H1 (cell line): ENCODE measurements at regions not wholly inside any gene's neighbourhood (a gene's known extent, or its start where the extent isn't known, plus 50 kb on each side); places are given as distances from the start of the nearest gene placed in this dataset.

ENCODE experiments used
- CTCF ChIA-PET: fragments of 300-600 bp; sonication (Branson Sonifier 250); formaldehyde crosslinking; loops from one replicate; lab custom pipeline; 2021; ENCODE audit not compliant: partially characterized antibody; lab: Charles Lee
- POLR2A ChIA-PET: fragments of 300-600 bp; sonication (Branson Sonifier 250); formaldehyde crosslinking; loops from one replicate; lab custom pipeline; 2021; ENCODE audit warnings: inconsistent platforms; ENCODE audit not compliant: partially characterized antibody; lab: Charles Lee
- DNase-seq, 2 experiments: peaks; one replicate each; pipeline versions ENCODE4 v3.0.0 to v3.0.0-alpha.2; 2010 to 2022; ENCODE audit warnings: low spot score in 2 of 2, low read depth in 1 of 2, mixed read lengths in 1 of 2
- FAIRE-seq: peaks from 2 replicates; lab custom pipeline; 2011; peaks lifted over from hg19 to GRCh38; lab: Jason Lieb, UNC
- H2AFZ ChIP-seq: 2 replicates; pipeline ENCODE4 v1.8.1; 2012; ENCODE audit warnings: low read length, inconsistent platforms
- H2AK5ac ChIP-seq: 2 replicates; pipeline ENCODE4 v1.6.1; 2013; ENCODE audit warnings: low read depth, low read length
- H2BK120ac ChIP-seq: replicated peaks from 2 replicates; pipeline ENCODE3; 2013; ENCODE audit warnings: low read depth, low read length, inconsistent platforms
- H2BK12ac ChIP-seq: 2 replicates; pipeline ENCODE4 v1.6.1; 2013; ENCODE audit warnings: low read depth, low read length
- H2BK15ac ChIP-seq: 2 replicates; pipeline ENCODE4 v1.6.1; 2013; ENCODE audit warnings: low read length
- H2BK20ac ChIP-seq: 2 replicates; pipeline ENCODE4 v1.6.1; 2013; ENCODE audit warnings: low read length
- H2BK5ac ChIP-seq: 2 replicates; pipeline ENCODE4 v1.6.1; 2013; ENCODE audit warnings: low read depth, low read length
- H3K14ac ChIP-seq: 2 replicates; pipeline ENCODE4 v1.6.1; 2013; ENCODE audit warnings: inconsistent platforms; ENCODE audit not compliant: insufficient read length
- H3K18ac ChIP-seq: 2 replicates; pipeline ENCODE4 v1.6.1; 2013; ENCODE audit warnings: low read length; ENCODE audit errors: extremely low read depth
- H3K23ac ChIP-seq: 2 replicates; pipeline ENCODE4 v1.6.1; 2013; ENCODE audit warnings: inconsistent platforms; ENCODE audit not compliant: insufficient read length
- H3K23me2 ChIP-seq: 2 replicates; pipeline ENCODE4 v1.6.1; 2013; ENCODE audit warnings: low read depth, low read length
- H3K27ac ChIP-seq: 2 replicates; pipeline ENCODE4 v1.6.1; 2011; ENCODE audit warnings: low read depth, low read length, inconsistent platforms
- H3K27me3 ChIP-seq, 4 experiments: replicated peaks in 1 of 4; 1 replicate in 1 of 4; 2 replicates in 3 of 4; pipeline versions ENCODE4 v1.6.1 to v1.8.1; 2011 to 2013; ENCODE audit warnings: low read length in 3 of 4, mild to moderate bottlenecking in 3 of 4, inconsistent platforms in 2 of 4, mixed read lengths in 2 of 4, moderate library complexity in 1 of 4; ENCODE audit not compliant: control insufficient read depth in 3 of 4, insufficient read depth in 3 of 4; ENCODE audit errors: extremely low read depth in 1 of 4
- H3K36me3 ChIP-seq, 4 experiments: 2 replicates each; pipeline versions ENCODE4 v1.6.1 to v1.8.1; 2011 to 2013; ENCODE audit warnings: mild to moderate bottlenecking in 4 of 4, low read length in 3 of 4, moderate library complexity in 2 of 4, control low read depth in 1 of 4, inconsistent platforms in 1 of 4; ENCODE audit not compliant: insufficient read depth in 4 of 4, control insufficient read depth in 2 of 4
- H3K4ac ChIP-seq: replicated peaks from 2 replicates; pipeline ENCODE3; 2013; ENCODE audit warnings: low read length, low read depth, mixed read lengths, inconsistent platforms; ENCODE audit not compliant: insufficient read length
- H3K4me1 ChIP-seq, 4 experiments: replicated peaks in 1 of 4; 1 replicate in 1 of 4; 2 replicates in 3 of 4; pipeline versions ENCODE4 v1.6.1 to v1.8.1; 2011 to 2013; ENCODE audit warnings: low read length in 3 of 4, inconsistent platforms in 2 of 4, mixed read lengths in 1 of 4; ENCODE audit not compliant: insufficient read depth in 4 of 4, control insufficient read depth in 3 of 4
- H3K4me2 ChIP-seq, 2 experiments: 2 replicates each; pipeline versions ENCODE4 v1.6.1 to v1.8.1; 2011 to 2013; ENCODE audit warnings: low read depth in 2 of 2, low read length in 2 of 2, control low read depth in 1 of 2, inconsistent platforms in 1 of 2, mild to moderate bottlenecking in 1 of 2; ENCODE audit not compliant: insufficient read depth in 1 of 2
- H3K4me3 ChIP-seq, 4 experiments: fragments of 200-600, 300-600 bp in 1 of 4; sonication (generic), shearing (Covaris generic), sonication (Bioruptor Twin) in 1 of 4; 2 replicates each; pipeline versions ENCODE4 v1.5.1 to v1.8.1; 2011 to 2016; ENCODE audit warnings: low read length in 4 of 4, low read depth in 3 of 4, control low read depth in 2 of 4, inconsistent platforms in 2 of 4, mild to moderate bottlenecking in 2 of 4, mixed read lengths in 1 of 4, moderate library complexity in 1 of 4; ENCODE audit not compliant: insufficient read depth in 2 of 4; ENCODE audit errors: extremely low read depth in 1 of 4
- H3K56ac ChIP-seq: replicated peaks from 2 replicates; pipeline ENCODE3; 2013; ENCODE audit warnings: low read depth, mild to moderate bottlenecking, mixed read lengths, low read length, inconsistent platforms; ENCODE audit not compliant: insufficient read length
- H3K79me1 ChIP-seq: 2 replicates; pipeline ENCODE4 v1.6.1; 2013; ENCODE audit warnings: low read depth, low read length, control low read depth
- H3K79me2 ChIP-seq, 2 experiments: 2 replicates each; pipeline versions ENCODE4 v1.6.1 to v1.8.1; 2012 to 2013; ENCODE audit warnings: low read length in 2 of 2, mild to moderate bottlenecking in 2 of 2, inconsistent platforms in 1 of 2; ENCODE audit not compliant: insufficient read depth in 2 of 2, control insufficient read depth in 1 of 2
- H3K9ac ChIP-seq, 4 experiments: replicated peaks in 1 of 4; 1 replicate in 1 of 4; 2 replicates in 3 of 4; pipeline versions ENCODE4 v1.6.1 to v1.8.1; 2011 to 2013; ENCODE audit warnings: low read depth in 3 of 4, low read length in 3 of 4, control low read depth in 2 of 4, mild to moderate bottlenecking in 2 of 4, moderate library complexity in 2 of 4, inconsistent platforms in 1 of 4; ENCODE audit errors: extremely low read depth in 1 of 4
- H3K9me3 ChIP-seq, 2 experiments: 2 replicates each; pipeline versions ENCODE4 v1.6.1 to v1.8.1; 2012 to 2013; ENCODE audit warnings: mild to moderate bottlenecking in 2 of 2, moderate library complexity in 2 of 2, control low read depth in 1 of 2, inconsistent platforms in 1 of 2, low read depth in 1 of 2, low read length in 1 of 2, mixed read lengths in 1 of 2; ENCODE audit not compliant: insufficient read depth in 2 of 2
- H4K20me1 ChIP-seq, 2 experiments: replicated peaks in 1 of 2; 2 replicates each; pipeline versions ENCODE3 to v1.8.1; 2011 to 2013; ENCODE audit warnings: inconsistent platforms in 2 of 2, low read length in 2 of 2, mild to moderate bottlenecking in 1 of 2; ENCODE audit not compliant: insufficient read depth in 2 of 2, control insufficient read depth in 1 of 2
- H4K5ac ChIP-seq: 2 replicates; pipeline ENCODE4 v1.6.1; 2013; ENCODE audit warnings: low read length, low read depth, mixed read lengths, inconsistent platforms; ENCODE audit not compliant: insufficient read length
- H4K8ac ChIP-seq: 2 replicates; pipeline ENCODE4 v1.8.0; 2013; ENCODE audit warnings: mild to moderate bottlenecking, moderate library complexity, low read length, inconsistent platforms; ENCODE audit not compliant: insufficient read depth; ENCODE audit errors: extremely low read depth
- H4K91ac ChIP-seq: replicated peaks from 2 replicates; pipeline ENCODE3; 2013; ENCODE audit warnings: low read length, mixed read lengths, inconsistent platforms; ENCODE audit not compliant: insufficient read length
- BRCA1 ChIP-seq: IDR thresholded peaks from 2 replicates; pipeline ENCODE4 v1.6.1; 2012; ENCODE audit warnings: low read depth, low read length, improper control_type of control experiment
- CBX5 ChIP-seq: fragments of 300-800, 300-1000 bp; sonication (generic); IDR thresholded peaks from 2 replicates; pipeline ENCODE4 v1.7.1; 2016; ENCODE audit warnings: antibody characterized with exemption, low read length, low read depth
- CEBPB ChIP-seq: IDR thresholded peaks from 2 replicates; pipeline ENCODE4 v1.6.1; 2012; ENCODE audit warnings: low read depth, low read length
- GTF2F1 ChIP-seq: IDR thresholded peaks from 2 replicates; pipeline ENCODE4 v1.6.1; 2012; ENCODE audit warnings: low read depth, low read length, improper control_type of control experiment, borderline replicate concordance
- SAP30 ChIP-seq: fragments of 300-600 bp; sonication (generic); IDR thresholded peaks from 2 replicates; pipeline ENCODE4 v1.7.1; 2012; ENCODE audit warnings: low read length, moderate library complexity, mild to moderate bottlenecking, inconsistent platforms; ENCODE audit not compliant: insufficient read depth, insufficient replicate concordance
- SIN3A ChIP-seq, 2 experiments: IDR thresholded peaks in 1 of 2; conservative IDR thresholded peaks in 1 of 2; 2 replicates each; pipeline ENCODE4 v1.6.1; 2011 to 2012; ENCODE audit warnings: low read length in 2 of 2, improper control_type of control experiment in 1 of 2, low read depth in 1 of 2, mild to moderate bottlenecking in 1 of 2
- SRF ChIP-seq: IDR thresholded peaks from 2 replicates; pipeline ENCODE4 v1.6.1; 2011; ENCODE audit warnings: mild to moderate bottlenecking, low read depth, low read length, moderate library complexity
- YY1 ChIP-seq: IDR thresholded peaks from 2 replicates; pipeline ENCODE4 v1.6.1; 2011; ENCODE audit warnings: low read depth, mild to moderate bottlenecking, low read length
- WGBS, 2 experiments: shearing (Covaris generic) in 1 of 2; methylation state at CpG; one replicate each; pipeline versions ENCODE4 v1.1.6 to v1.1.7; 2013 to 2015; ENCODE audit warnings: low lambda C conversion rate in 2 of 2, mixed read lengths in 2 of 2, inconsistent platforms in 1 of 2, low coverage in 1 of 2, missing lambda C conversion rate in 1 of 2; ENCODE audit not compliant: insufficient replicate concordance in 2 of 2, insufficient coverage in 1 of 2, insufficient read length in 1 of 2; ENCODE audit errors: extremely low coverage in 1 of 2, missing lambda C conversion rate in 1 of 2; 5-methylcytosine and 5-hydroxymethylcytosine counted together
- TF ChIP-seq, protein P1 (sequence below): IDR thresholded peaks from 2 replicates; pipeline ENCODE4 v1.6.1; 2012; ENCODE audit warnings: inconsistent platforms

- TF ChIP-seq SRF (no peak), SIN3A (conservative IDR thresholded peaks at IDR 0.05 in 1 of 2, IDR thresholded peaks at IDR 0.05 in 1 of 2; ENCODE audit: low read depth in 1 of 2, low read length in 2 of 2) (no peak), GTF2F1 (no peak), YY1 (no peak), CBX5 (no peak), BRCA1 (no peak), SAP30 (no peak), CEBPB (no peak)
- TF ChIP-seq, protein P1, sequence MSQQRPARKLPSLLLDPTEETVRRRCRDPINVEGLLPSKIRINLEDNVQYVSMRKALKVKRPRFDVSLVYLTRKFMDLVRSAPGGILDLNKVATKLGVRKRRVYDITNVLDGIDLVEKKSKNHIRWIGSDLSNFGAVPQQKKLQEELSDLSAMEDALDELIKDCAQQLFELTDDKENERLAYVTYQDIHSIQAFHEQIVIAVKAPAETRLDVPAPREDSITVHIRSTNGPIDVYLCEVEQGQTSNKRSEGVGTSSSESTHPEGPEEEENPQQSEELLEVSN, result no peak
These were observed 382.2 kb downstream of the CCER1 start for GRCh38 chr12:90572778-90573177.

More at GRCh38 chr12:90572778-90573177, 382.2 kb downstream of the CCER1 start:
- H3K27ac ChIP-seq, result no peak overlapping the region
- no peak overlapping the region for H3K4me2 ChIP-seq
- H4K91ac ChIP-seq, result no peak overlapping the region
- no peak overlapping the region for H3K9ac ChIP-seq
- ChIA-PET POLR2A (no interaction called here), CTCF (interaction anchor here (0.6 kb wide), 1 partner anchor 260 kb away, joined by 3 read pairs; no protein-coding TSS in a partner anchor)
- 69% methylated on average over 1 of the region's 1 CpG; no CpG with 5 or more reads in 1 of the 2 experiments for WGBS, 2 experiments
- no peak overlapping the region for H3K14ac ChIP-seq
- no peak overlapping the region for H2BK15ac ChIP-seq
- H4K8ac ChIP-seq, result no peak overlapping the region
- no peaks in the 10 kb centered on the region for H3K4me1 ChIP-seq
- FAIRE-seq, result no peak
- no peaks in the 10 kb centered on the region for H3K79me2 ChIP-seq
- H2BK120ac ChIP-seq, result no peak overlapping the region
- H3K23ac ChIP-seq, result no peak overlapping the region
- H3K79me1 ChIP-seq, result no peaks in the 10 kb centered on the region
- H2BK12ac ChIP-seq, result no peak overlapping the region
- no peaks in the 10 kb centered on the region for H3K9me3 ChIP-seq
- no peak overlapping the region for H3K4me3 ChIP-seq
- H3K18ac ChIP-seq, result no peak overlapping the region
- no peak overlapping the region for H3K56ac ChIP-seq
- H3K36me3 ChIP-seq, result no peaks in the 10 kb centered on the region
- H2BK5ac ChIP-seq, result no peak overlapping the region
- peaks cover 2% of the 10 kb centered on the region; the same call in 1 of the 2 replicates for H3K23me2 ChIP-seq
- H3K4ac ChIP-seq, result no peak overlapping the region
- no peaks in the 10 kb centered on the region for H3K27me3 ChIP-seq
- H4K20me1 ChIP-seq, result no peaks in the 10 kb centered on the region
- H2BK20ac ChIP-seq, result no peak overlapping the region
- H4K5ac ChIP-seq, result no peak overlapping the region
- H2AK5ac ChIP-seq, result no peak overlapping the region
- H2AFZ ChIP-seq, result no peak overlapping the region
- DNase-seq, result no peak
